Activated CD4-positive, alpha-beta T cell treated with anti-CD3 and anti-CD28 coated beads, Interleukin-2, amount 50 U/mL, for 4 hours (primary cell): ENCODE measurements at regions not wholly inside any gene's neighbourhood (a gene's known extent, or its start where the extent isn't known, plus 50 kb on each side); places are given as distances from the start of the nearest gene placed in this dataset.

Source experiments
- DNase-seq, 2 experiments: peaks; one replicate each; pipeline ENCODE4 v3.0.0-alpha.2; 2020

GRCh38 chr3:152780553-152780952 lies 54.4 kb upstream of the P2RY1 start:
- DNase-seq = no peak

- no peak for DNase-seq
These were observed 49.9 kb upstream of the P2RY1 start for GRCh38 chr3:152785051-152785450.
